Endothelial cell of umbilical vein (primary cell): ENCODE measurements at regions not wholly inside any gene's neighbourhood (a gene's known extent, or its start where the extent isn't known, plus 50 kb on each side); places are given as distances from the start of the nearest gene placed in this dataset.

Experiments
- BruUV-seq: library from RNA; stranded (reverse); fragments of 400-500 nt; replicated peaks from 2 replicates; lab custom pipeline; 2021; lab: Mats Ljungman, UMichigan
- CTCF ChIA-PET: fragments of 300-600, 350-600 bp; sonication (Branson Sonifier 250); formaldehyde crosslinking; loops from one replicate; lab custom pipeline; 2021; ENCODE audit warnings: antibody characterized with exemption, inconsistent platforms; lab: Charles Lee
- POLR2A ChIA-PET: fragments of 300-600, 350-600 bp; sonication (Branson Sonifier 250); formaldehyde crosslinking; loops from one replicate; lab custom pipeline; 2021; ENCODE audit warnings: antibody characterized with exemption, inconsistent platforms; lab: Charles Lee
- DNase-seq: peaks from one replicate; pipeline ENCODE4 v3.0.0-alpha.2; 2011; ENCODE audit warnings: low read depth, low spot score
- FAIRE-seq: peaks from 2 replicates; lab custom pipeline; 2011; peaks lifted over from hg19 to GRCh38; lab: Jason Lieb, UNC
- H2AFZ ChIP-seq: 2 replicates; pipeline ENCODE4 v1.6.0; 2012; ENCODE audit warnings: low read depth, low read length, control low read depth, inconsistent platforms
- H3K27ac ChIP-seq: 2 replicates; pipeline ENCODE4 v1.5.1; 2011; ENCODE audit warnings: low read depth, mild to moderate bottlenecking, control low read depth, low read length, moderate library complexity; ENCODE audit not compliant: insufficient read depth
- H3K27me3 ChIP-seq, 2 experiments: 2 replicates each; pipeline versions ENCODE4 v1.6.0 to v1.6.1; 2011; ENCODE audit warnings: low read length in 2 of 2, mixed read lengths in 1 of 2; ENCODE audit not compliant: control insufficient read depth in 2 of 2, insufficient read depth in 2 of 2
- H3K36me3 ChIP-seq, 2 experiments: 2 replicates in 1 of 2; 3 replicates in 1 of 2; pipeline ENCODE4 v1.5.1; 2011; ENCODE audit warnings: low read length in 2 of 2, mild to moderate bottlenecking in 1 of 2, moderate library complexity in 1 of 2; ENCODE audit not compliant: control insufficient read depth in 2 of 2, insufficient read depth in 2 of 2; ENCODE audit errors: extremely low read depth in 1 of 2
- H3K4me1 ChIP-seq: 3 replicates; pipeline ENCODE4 v1.5.1; 2011; ENCODE audit warnings: mild to moderate bottlenecking, low read length; ENCODE audit not compliant: control insufficient read depth, insufficient read depth; ENCODE audit errors: extremely low read depth
- H3K4me2 ChIP-seq: 2 replicates; pipeline ENCODE4 v1.6.1; 2011; ENCODE audit warnings: low read length, control low read depth, mixed read lengths; ENCODE audit not compliant: insufficient read depth
- H3K4me3 ChIP-seq, 3 experiments: fragments of 200-600 bp in 1 of 3; sonication (generic), shearing (Covaris generic) in 1 of 3; replicated peaks in 1 of 3; 2 replicates each; pipeline ENCODE4 v1.5.1; 2011 to 2016; ENCODE audit warnings: control low read depth in 3 of 3, low read length in 3 of 3, mild to moderate bottlenecking in 2 of 3, inconsistent platforms in 1 of 3, low read depth in 1 of 3, moderate library complexity in 1 of 3; ENCODE audit not compliant: insufficient read depth in 1 of 3
- H3K79me2 ChIP-seq: 2 replicates; pipeline ENCODE4 v1.6.0; 2012; ENCODE audit warnings: low read length, inconsistent platforms; ENCODE audit not compliant: control insufficient read depth, insufficient read depth
- H3K9ac ChIP-seq: replicated peaks from 2 replicates; pipeline ENCODE3; 2011; ENCODE audit warnings: low read length, control low read depth; ENCODE audit not compliant: insufficient read depth; ENCODE audit errors: extremely low read depth
- H3K9me1 ChIP-seq: replicated peaks from 3 replicates; pipeline ENCODE4 v1.6.0; 2011; ENCODE audit warnings: mild to moderate bottlenecking, low read length; ENCODE audit not compliant: control insufficient read depth, insufficient read depth; ENCODE audit errors: extremely low read depth
- H3K9me3 ChIP-seq: replicated peaks from 2 replicates; pipeline ENCODE4 v1.5.1; 2012; ENCODE audit warnings: low read length, inconsistent platforms; ENCODE audit not compliant: control insufficient read depth, insufficient read depth
- H4K20me1 ChIP-seq: replicated peaks from 2 replicates; pipeline ENCODE3; 2011; ENCODE audit warnings: mild to moderate bottlenecking, low read length; ENCODE audit not compliant: control insufficient read depth, insufficient read depth; ENCODE audit errors: extremely low read depth
- EZH2 ChIP-seq: IDR thresholded peaks from 2 replicates; pipeline ENCODE4 v1.6.1; 2012; ENCODE audit warnings: borderline replicate concordance, low read depth, mild to moderate bottlenecking, moderate library complexity, low read length, inconsistent platforms; ENCODE audit not compliant: severe bottlenecking
- GATA2 ChIP-seq: IDR thresholded peaks from 2 replicates; pipeline ENCODE4 v1.7.0; 2011; ENCODE audit warnings: low read depth, mild to moderate bottlenecking, moderate library complexity, mixed read lengths, low read length; ENCODE audit not compliant: insufficient read length, insufficient read depth
- JUN ChIP-seq: IDR thresholded peaks from 2 replicates; pipeline ENCODE4 v1.6.1; 2011; ENCODE audit warnings: borderline replicate concordance, low read depth; ENCODE audit not compliant: insufficient read length, insufficient read depth
- MYC ChIP-seq: IDR thresholded peaks from one replicate; pipeline ENCODE4 v1.6.1; 2011; ENCODE audit warnings: mild to moderate bottlenecking, low read depth, low read length
- POLR2A ChIP-seq: IDR thresholded peaks from 2 replicates; pipeline ENCODE4 v1.6.1; 2012; ENCODE audit warnings: low read depth, mild to moderate bottlenecking, control low read depth, low read length
- POLR2AphosphoS5 ChIP-seq: IDR thresholded peaks from 2 replicates; pipeline ENCODE4 v1.6.1; 2012; ENCODE audit warnings: low read depth, mild to moderate bottlenecking, control low read depth, low read length, moderate library complexity; ENCODE audit not compliant: insufficient read depth
- dilution Hi-C: fragments of 300-500 bp; cut with MboI; formaldehyde crosslinking; loops from one replicate; pipeline ENCODE4 v1.15.0; 2019; ENCODE audit warnings: low sequenced_read_pairs; ENCODE audit not compliant: extremely low pct_ligation_motif_present
- intact Hi-C: fragments of 100-400 bp; cut with micrococcal nuclease; formaldehyde crosslinking; loops from one replicate; pipeline ENCODE4 v1.10.0; 2022
- TF ChIP-seq, protein P1 (sequence below), 2 donors: IDR thresholded peaks; 1 replicate in 1 of 2; 2 replicates in 1 of 2; pipeline ENCODE4 v1.5.1; 2011; ENCODE audit warnings: low read length in 2 of 2, mild to moderate bottlenecking in 2 of 2, moderate library complexity in 2 of 2, control low read depth in 1 of 2, inconsistent platforms in 1 of 2, low read depth in 1 of 2; ENCODE audit not compliant: insufficient read depth in 1 of 2; ENCODE audit errors: extremely low read depth in 1 of 2
- TF ChIP-seq, protein P2 (sequence below): IDR thresholded peaks from 2 replicates; pipeline ENCODE4 v1.6.1; 2011; ENCODE audit not compliant: insufficient read depth, insufficient read length

- dilution Hi-C loops, result no loop called here
- H3K4me2 ChIP-seq, result no peak overlapping the region
- ChIA-PET POLR2A (no interaction called here), CTCF (interaction anchor here (1.0 to 2.1 kb wide), 3 partner anchors 10 to 327 kb away, joined by 3 to 5 read pairs (median 4); no protein-coding TSS in a partner anchor)
- no peak for DNase-seq
- no peak for FAIRE-seq
- H3K79me2 ChIP-seq, result no peaks in the 10 kb centered on the region
- H3K9me1 ChIP-seq, result no peaks in the 10 kb centered on the region
- H3K4me1 ChIP-seq, result no peaks in the 10 kb centered on the region
- BruUV-seq, result no TSS peak
- H3K9me3 ChIP-seq, result no peaks in the 10 kb centered on the region
- no peak overlapping the region for H2AFZ ChIP-seq
- intact Hi-C loops, result no loop called here
- H4K20me1 ChIP-seq, result no peaks in the 10 kb centered on the region
- H3K4me3 ChIP-seq, result no peak overlapping the region
- H3K36me3 ChIP-seq, result no peaks in the 10 kb centered on the region
- no peak overlapping the region for H3K27ac ChIP-seq
- H3K27me3 ChIP-seq, result no peaks in the 10 kb centered on the region
- no peak overlapping the region for H3K9ac ChIP-seq
- TF ChIP-seq MYC, result no peak
- TF ChIP-seq POLR2AphosphoS5, result no peak
- TF ChIP-seq POLR2A, result no peak
- no peak for TF ChIP-seq EZH2
- TF ChIP-seq GATA2, result no peak
- TF ChIP-seq JUN, result no peak
- TF ChIP-seq, protein P1, sequence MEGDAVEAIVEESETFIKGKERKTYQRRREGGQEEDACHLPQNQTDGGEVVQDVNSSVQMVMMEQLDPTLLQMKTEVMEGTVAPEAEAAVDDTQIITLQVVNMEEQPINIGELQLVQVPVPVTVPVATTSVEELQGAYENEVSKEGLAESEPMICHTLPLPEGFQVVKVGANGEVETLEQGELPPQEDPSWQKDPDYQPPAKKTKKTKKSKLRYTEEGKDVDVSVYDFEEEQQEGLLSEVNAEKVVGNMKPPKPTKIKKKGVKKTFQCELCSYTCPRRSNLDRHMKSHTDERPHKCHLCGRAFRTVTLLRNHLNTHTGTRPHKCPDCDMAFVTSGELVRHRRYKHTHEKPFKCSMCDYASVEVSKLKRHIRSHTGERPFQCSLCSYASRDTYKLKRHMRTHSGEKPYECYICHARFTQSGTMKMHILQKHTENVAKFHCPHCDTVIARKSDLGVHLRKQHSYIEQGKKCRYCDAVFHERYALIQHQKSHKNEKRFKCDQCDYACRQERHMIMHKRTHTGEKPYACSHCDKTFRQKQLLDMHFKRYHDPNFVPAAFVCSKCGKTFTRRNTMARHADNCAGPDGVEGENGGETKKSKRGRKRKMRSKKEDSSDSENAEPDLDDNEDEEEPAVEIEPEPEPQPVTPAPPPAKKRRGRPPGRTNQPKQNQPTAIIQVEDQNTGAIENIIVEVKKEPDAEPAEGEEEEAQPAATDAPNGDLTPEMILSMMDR (IDR thresholded peaks at IDR 0.05; ENCODE audit: extremely low read depth in 1 of 2, insufficient read depth in 1 of 2, low read depth in 1 of 2, low read length in 2 of 2), result no peak
- TF ChIP-seq, protein P2, sequence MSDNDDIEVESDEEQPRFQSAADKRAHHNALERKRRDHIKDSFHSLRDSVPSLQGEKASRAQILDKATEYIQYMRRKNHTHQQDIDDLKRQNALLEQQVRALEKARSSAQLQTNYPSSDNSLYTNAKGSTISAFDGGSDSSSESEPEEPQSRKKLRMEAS, result no peak
Observed at GRCh38 chr6:132236744-132237143, 164.5 kb downstream of the MOXD1 start.
